ENCODE measurements at regions not wholly inside any gene's neighbourhood (a gene's known extent, or its start where the extent isn't known, plus 50 kb on each side); places are given as distances from the start of the nearest gene placed in this dataset.

GRCh38 chr2:193332941-193333340 lies 1138.2 kb upstream of the TMEFF2 start:
- DNase-seq (ENCODE audit: low read depth) = peak; percentile 32

- peak; percentile 10 for DNase-seq (ENCODE audit: low read depth)
Observed at GRCh38 chr2:193331676-193332075, 1136.9 kb upstream of the TMEFF2 start.

DNA sequence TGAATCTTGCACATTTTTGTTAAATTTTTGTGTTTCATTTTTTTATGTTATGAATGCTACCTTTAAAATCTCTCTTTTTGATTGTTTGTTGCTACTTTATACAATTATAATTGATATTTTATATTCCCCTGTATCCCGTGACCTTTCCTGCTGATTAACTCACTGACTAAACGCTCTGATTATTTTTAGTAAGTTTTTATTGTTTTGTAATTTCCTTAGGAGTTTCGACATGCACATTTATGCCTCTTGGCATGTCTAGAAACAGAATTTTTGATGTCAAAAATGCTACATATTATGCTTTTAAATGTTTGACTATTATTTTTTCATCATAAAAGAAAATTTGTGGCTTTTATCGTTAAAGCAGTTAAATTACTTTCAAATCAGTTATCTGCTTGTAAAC lies 1131.6 kb upstream of the TMEFF2 start:
- DNase-seq (ENCODE audit: low read depth) = no peak

DNA sequence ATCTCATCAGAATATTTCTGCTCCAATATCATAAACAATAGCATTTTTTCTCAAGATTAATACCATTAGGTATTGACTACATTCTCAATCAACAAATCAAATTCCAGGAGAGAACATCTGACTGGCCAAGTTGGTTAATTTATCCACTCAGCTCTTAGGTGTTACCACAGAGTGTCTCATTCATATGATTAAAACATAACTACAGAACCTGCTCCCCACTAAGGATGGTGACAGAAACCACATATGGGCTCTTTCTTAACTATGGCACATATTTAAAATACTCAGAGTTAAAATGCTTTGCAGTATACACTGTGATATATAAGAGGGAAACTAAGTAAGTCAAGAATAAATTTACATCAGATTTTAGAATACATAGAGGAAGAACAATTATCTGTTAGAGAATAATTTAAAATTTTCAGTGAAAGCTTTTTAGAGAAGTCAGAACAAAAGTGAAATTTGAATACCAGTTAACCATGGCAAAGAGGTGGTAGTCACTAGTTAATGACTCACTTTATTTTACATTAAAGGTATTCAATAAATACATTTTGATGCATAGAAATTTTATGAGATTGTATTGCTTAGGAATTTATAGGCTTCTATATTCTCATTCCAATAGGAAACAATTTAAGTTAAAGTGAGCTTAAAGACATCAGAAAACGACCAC lies 1120.8 kb upstream of the TMEFF2 start:
- no peak for DNase-seq (ENCODE audit: low read depth)

- no peak for DNase-seq (ENCODE audit: low read depth)
Observed at GRCh38 chr2:193303464-193303863, 1108.7 kb upstream of the TMEFF2 start.

DNA sequence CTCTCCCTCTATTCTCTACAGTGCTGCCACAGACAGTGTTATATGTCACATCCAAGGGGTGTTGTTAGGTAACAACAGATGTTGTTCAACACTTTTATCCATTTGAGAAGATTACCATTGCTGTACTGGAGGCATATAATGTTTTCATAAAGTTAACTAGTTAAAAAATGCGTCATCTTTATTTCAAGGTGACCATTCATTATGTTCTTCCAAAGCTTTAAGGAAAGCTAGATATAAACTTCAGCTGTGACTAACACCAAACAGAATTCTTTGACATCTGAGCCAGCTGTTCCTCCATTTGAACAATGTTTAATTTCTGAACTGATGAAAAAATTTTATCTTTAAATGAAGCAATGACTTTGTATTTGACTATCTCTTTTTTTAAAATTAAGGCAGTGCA lies 1099.6 kb upstream of the TMEFF2 start:
- no peak for DNase-seq (ENCODE audit: low read depth)

- no peak for DNase-seq (ENCODE audit: low read depth)
Observed at GRCh38 chr2:193279361-193279760, 1084.6 kb upstream of the TMEFF2 start.

DNA sequence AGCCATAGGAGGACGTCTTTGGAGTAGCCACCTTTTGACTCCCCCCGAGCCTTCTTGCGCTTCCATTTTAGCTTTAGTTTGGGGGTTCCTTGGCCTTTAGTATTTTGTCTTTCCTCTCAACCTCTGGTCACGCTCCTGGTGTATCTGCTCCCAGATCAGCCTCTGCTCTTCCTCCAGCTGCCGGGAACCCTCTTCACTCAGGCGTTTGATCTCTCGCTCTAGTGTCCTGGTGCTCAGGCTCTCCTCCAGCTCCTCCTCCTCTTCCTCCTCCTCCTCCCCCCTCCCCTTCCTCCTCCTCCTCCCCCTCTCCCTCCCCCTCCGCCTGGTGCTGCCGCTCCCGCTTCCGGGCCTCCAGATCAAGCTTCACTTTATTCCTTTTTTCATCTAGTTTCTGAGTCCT lies 1082.3 kb upstream of the TMEFF2 start:
- no peak for DNase-seq (ENCODE audit: low read depth)

DNA sequence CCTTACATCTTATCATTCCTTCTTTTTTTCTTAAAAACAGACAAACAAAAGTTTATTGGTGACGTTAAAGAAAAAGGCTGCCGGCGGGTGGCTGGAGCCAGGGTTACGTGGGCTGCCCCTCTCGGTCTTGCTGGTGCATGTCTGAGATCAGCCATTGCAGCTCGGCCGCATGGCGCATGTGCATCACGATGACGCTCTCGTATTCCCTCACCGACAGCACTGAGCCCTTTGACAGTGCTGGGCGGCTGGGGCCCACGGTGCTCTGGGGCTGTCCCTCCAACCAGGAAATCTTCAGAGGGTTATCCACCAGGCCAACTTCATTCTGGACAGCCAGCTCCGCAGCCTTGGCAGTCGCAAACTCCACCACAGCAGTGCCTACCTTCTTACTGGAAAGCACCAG lies 1081.8 kb upstream of the TMEFF2 start:
- DNase-seq (ENCODE audit: low read depth) = no peak

DNA sequence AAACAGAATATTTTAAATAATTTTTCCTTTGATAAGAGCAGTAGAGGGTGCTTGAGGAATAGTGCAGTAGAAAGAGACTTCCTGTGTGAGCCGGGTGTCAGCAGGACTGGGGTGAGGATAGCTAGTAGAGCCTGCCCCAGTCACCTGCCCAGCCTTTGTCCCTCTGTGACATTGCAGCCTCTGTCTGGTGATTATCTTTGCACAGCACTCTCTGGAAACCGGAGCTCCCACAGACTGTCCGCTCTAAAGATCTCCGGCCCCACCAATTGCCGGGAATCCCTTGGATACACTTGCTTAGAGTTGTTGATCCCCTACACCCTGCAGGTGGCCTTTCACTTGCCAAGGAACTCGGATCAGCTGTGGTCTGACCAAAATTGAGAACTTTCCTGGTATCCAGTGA lies 1081.3 kb upstream of the TMEFF2 start:
- DNase-seq (ENCODE audit: low read depth) = no peak

DNA sequence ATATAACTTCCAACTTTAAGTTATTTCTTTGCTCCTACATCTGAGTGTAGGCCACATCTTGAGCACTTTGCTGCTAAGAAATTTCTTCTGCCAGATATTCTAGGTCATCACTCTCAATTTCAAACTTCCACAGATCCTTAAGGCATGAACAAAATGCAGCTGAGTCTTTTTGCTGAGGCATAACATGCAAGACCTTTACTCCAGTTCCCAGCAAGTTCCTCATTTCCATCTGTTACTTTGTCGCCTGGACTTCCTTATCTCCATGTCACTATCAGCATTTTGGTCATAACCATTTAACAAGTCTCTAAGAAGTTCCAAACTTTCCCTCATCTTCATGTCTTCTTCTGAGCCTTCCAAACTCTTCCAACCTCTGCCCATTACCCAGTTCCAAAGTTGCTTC lies 1077.3 kb upstream of the TMEFF2 start:
- no peak for DNase-seq (ENCODE audit: low read depth)

- DNase-seq (ENCODE audit: low read depth) = no peak
Observed at GRCh38 chr2:193270816-193271215, 1076.1 kb upstream of the TMEFF2 start.

- no peak for DNase-seq (ENCODE audit: low read depth)
Observed at GRCh38 chr2:193267496-193268002, 1072.8 kb upstream of the TMEFF2 start.

GRCh38 chr2:193253014-193253530 lies 1058.3 kb upstream of the TMEFF2 start:
- DNase-seq (ENCODE audit: low read depth) = no peak

DNA sequence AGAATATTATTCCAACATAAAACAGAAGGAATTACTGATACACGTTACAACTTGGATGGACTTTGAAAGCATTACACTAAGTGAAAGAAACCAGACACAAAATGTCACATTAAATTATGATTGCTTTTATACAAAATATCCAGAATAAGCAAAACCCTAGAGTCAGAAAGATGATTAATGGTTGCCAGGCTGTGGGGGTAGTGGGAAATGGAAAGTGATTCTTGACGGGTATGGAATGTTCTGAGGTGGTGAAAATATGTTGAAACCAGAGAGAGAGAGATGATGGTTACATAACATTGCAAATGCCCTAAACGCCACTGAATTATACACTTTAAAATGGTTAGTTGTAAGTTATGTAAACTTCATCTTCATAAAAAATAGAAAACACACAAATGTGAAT lies 1057.2 kb upstream of the TMEFF2 start:
- DNase-seq (ENCODE audit: low read depth) = peak; percentile 0

DNA sequence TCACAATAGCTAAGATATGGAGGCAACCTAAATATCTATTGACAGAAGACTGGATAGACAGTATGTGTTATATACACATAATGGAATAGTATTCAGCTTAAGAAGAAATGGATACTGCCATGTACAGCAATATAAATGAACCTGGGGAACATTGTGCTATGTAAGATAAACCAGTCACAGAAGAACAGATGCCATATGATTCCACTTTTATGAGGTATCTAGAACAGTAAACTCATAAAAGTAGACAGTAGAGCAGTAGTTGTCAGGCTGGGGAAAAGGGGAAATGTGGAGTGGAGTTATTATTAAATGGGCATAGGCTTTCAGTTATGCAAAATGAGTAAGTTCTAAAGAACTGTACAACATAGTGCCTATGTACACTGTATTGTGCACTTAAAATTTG lies 1055.7 kb upstream of the TMEFF2 start:
- DNase-seq (ENCODE audit: low read depth) = no peak

DNA sequence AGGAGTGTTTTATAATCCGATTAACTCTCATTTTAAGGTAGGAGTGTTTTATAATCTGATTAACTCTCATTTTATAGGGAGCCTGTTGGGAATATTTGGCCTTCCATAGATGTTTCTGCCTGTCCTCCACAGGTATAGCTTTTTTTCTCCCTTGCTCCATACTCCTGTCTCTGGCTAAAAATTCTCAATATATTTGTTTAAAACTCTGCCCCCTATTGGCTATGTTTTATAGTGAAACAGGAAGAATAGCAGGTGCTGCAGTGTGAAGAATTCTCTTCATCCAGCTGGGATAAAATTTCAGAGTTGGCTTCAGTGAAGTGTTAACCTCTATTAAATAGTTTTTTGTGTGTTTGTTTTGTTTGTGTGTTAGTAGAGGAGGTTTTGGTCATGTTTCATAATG lies 1046.0 kb upstream of the TMEFF2 start:
- no peak for DNase-seq (ENCODE audit: low read depth)

DNA sequence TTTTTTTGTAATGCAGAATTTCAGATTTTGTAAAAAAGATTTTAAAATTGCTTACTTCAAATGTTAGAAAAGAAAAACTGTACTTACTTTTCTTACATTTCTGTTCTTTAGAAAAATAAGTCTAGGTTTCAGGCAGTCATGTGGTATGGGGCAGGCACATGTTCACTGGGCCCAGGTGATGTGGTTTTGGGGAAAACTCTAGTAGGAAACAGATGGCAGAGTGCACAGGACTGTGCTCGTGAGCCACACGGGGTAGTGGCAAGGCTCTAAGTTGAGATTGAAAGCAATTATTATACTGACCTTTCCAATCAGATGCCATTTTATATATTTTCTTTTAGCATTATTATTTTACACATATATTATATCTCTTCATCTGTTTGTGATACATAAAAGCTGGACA lies 1036.9 kb upstream of the TMEFF2 start:
- DNase-seq (ENCODE audit: low read depth) = no peak

DNA sequence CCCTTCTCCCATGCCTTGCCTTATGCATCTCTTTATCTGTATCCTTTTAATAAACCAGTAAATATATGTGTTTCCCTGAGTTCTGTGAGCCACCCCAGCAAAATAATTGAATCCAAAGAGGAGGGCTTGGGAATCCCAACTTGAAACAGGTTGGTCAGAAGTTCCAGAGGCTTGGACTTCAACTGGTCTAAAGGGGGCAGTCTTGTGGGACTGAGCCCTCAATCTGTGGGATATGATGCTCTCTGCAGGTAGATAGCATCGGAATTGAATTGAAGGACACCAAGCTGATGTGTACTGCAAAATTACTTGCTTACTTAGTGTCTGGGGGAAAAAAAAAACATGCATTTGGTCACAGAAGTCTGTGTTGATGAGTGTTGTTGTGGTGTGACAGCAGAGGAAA lies 1033.5 kb upstream of the TMEFF2 start:
- DNase-seq (ENCODE audit: low read depth) = no peak

- no peak for DNase-seq (ENCODE audit: low read depth)
Observed at GRCh38 chr2:193222454-193222853, 1027.7 kb upstream of the TMEFF2 start.

DNA sequence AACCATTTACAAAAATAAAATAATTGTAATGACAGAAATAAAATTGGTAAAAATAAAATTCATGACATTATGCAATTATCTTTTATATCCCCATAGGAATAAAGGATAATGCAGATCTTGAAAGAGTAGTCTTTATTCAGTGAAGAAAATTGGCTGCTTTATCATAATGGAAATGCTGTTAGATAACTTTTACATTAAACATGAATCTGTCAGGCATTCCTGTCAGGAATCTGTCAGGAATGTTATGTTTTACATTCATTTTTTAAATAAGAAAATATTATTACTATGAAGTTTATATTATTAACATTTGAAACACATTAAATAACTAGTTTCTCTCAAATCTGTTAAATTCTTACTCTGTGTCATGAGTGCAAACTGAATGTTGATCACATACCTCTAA lies 1024.7 kb upstream of the TMEFF2 start:
- DNase-seq (ENCODE audit: low read depth) = no peak

- DNase-seq (ENCODE audit: low read depth) = no peak
Observed at GRCh38 chr2:193201583-193201982, 1006.9 kb upstream of the TMEFF2 start.

GRCh38 chr2:193199322-193199721 lies 1004.6 kb upstream of the TMEFF2 start:
- DNase-seq (ENCODE audit: low read depth) = no peak

DNA sequence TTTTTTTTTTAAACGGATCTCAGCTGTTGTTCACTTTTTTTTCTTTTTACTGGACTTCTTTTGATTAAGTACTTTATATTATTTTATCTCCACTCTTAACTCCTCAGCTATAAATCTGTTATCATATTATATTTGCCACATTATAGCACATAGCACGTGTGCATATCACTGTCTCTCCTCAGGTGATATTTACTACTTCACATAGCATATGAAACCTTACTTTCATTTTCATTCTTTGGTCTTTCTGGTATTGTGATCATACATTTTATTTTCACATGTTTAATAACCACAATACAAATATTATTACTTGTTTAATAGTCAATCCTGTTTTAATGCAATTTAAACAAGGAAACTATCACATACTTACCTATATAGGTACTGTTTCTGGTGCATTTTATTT lies 993.1 kb upstream of the TMEFF2 start:
- no peak for DNase-seq (ENCODE audit: low read depth)

All from iris pigment epithelial cell (primary cell).